DOHH2 (cell line): ENCODE measurements at regions not wholly inside any gene's neighbourhood (a gene's known extent, or its start where the extent isn't known, plus 50 kb on each side); places are given as distances from the start of the nearest gene placed in this dataset.
"Not testable (repeated sequence)": the region's sequence is repeated elsewhere in the genome, so short reads cannot be mapped to it uniquely, and the experiment has no call there.

Source experiments
- H3F3A ChIP-seq: fragments of 200-600 bp; sonication (generic), shearing (Covaris generic); 2 replicates; pipeline ENCODE4 v1.6.0; 2016; ENCODE audit warnings: antibody characterized with exemption, mild to moderate bottlenecking; ENCODE audit not compliant: control insufficient read depth, insufficient read depth
- H3K27ac ChIP-seq: fragments of 200-600 bp; sonication (generic); 2 replicates; pipeline ENCODE4 v1.5.1; 2014; ENCODE audit warnings: low read depth, mild to moderate bottlenecking, low read length, moderate library complexity
- H3K27me3 ChIP-seq: fragments of 200-600 bp; sonication (generic); 2 replicates; pipeline ENCODE4 v1.6.1; 2014; ENCODE audit warnings: mild to moderate bottlenecking, low read length, mixed read lengths; ENCODE audit not compliant: control insufficient read depth
- H3K36me3 ChIP-seq: fragments of 200-600 bp; sonication (generic); 2 replicates; pipeline ENCODE4 v1.6.1; 2014; ENCODE audit warnings: mild to moderate bottlenecking, low read length, moderate library complexity, mixed read lengths; ENCODE audit not compliant: control insufficient read depth
- H3K4me1 ChIP-seq: fragments of 200-600 bp; sonication (generic); 2 replicates; pipeline ENCODE4 v1.6.1; 2014; ENCODE audit warnings: mild to moderate bottlenecking, low read length, mixed read lengths; ENCODE audit not compliant: control insufficient read depth
- H3K4me2 ChIP-seq: fragments of 200-600 bp; sonication (generic); 2 replicates; pipeline ENCODE4 v1.6.0; 2014; ENCODE audit warnings: mild to moderate bottlenecking, low read length, moderate library complexity
- H3K4me3 ChIP-seq: fragments of 200-600 bp; sonication (generic); 2 replicates; pipeline ENCODE4 v1.5.1; 2014; ENCODE audit warnings: mild to moderate bottlenecking, low read length, mixed read lengths
- H3K79me2 ChIP-seq: fragments of 200-600 bp; sonication (generic); 2 replicates; pipeline ENCODE4 v1.6.1; 2014; ENCODE audit warnings: mild to moderate bottlenecking, low read length, mixed read lengths; ENCODE audit not compliant: control insufficient read depth
- H3K9me2 ChIP-seq: fragments of 200-600 bp; sonication (generic); replicated peaks from 2 replicates; pipeline ENCODE4 v1.6.1; 2014; ENCODE audit warnings: mild to moderate bottlenecking, low read length, mixed read lengths; ENCODE audit not compliant: control insufficient read depth
- H3K9me3 ChIP-seq: fragments of 200-600 bp; sonication (generic); 2 replicates; pipeline ENCODE4 v1.6.1; 2014; ENCODE audit warnings: antibody characterized with exemption, low read length, mixed read lengths; ENCODE audit not compliant: control insufficient read depth, insufficient read depth
- H4K20me1 ChIP-seq: fragments of 200-600 bp; sonication (generic); 2 replicates; pipeline ENCODE4 v1.6.0; 2014; ENCODE audit warnings: low read depth, mild to moderate bottlenecking, antibody characterized with exemption, low read length, moderate library complexity; ENCODE audit not compliant: control insufficient read depth, insufficient read depth
- CTCF ChIP-seq: fragments of 200-600 bp; sonication (generic); IDR thresholded peaks from one replicate; pipeline ENCODE4 v1.5.1; 2014; ENCODE audit warnings: antibody characterized with exemption, mild to moderate bottlenecking, low read depth, low read length; ENCODE audit not compliant: poor library complexity, severe bottlenecking
- EZH2phosphoT487 ChIP-seq: fragments of 200-600 bp; sonication (generic); IDR thresholded peaks from 2 replicates; pipeline ENCODE4 v1.6.1; 2017; ENCODE audit warnings: borderline replicate concordance, mild to moderate bottlenecking, antibody characterized with exemption, low read length, moderate library complexity, mixed read lengths

GRCh38 chr12:118543651-118544050 is 167.3 kb downstream of the SUDS3 start:
- H3K4me1 ChIP-seq = peaks cover 2% of the 10 kb centered on the region; the same call in 1 of the 2 replicates
- H3K27me3 ChIP-seq = no peaks in the 10 kb centered on the region
- no peak overlapping the region for H3K4me2 ChIP-seq
- no peaks in the 10 kb centered on the region for H3K36me3 ChIP-seq
- H3K4me3 ChIP-seq = no peak overlapping the region
- H3K9me2 ChIP-seq = no peaks in the 10 kb centered on the region
- no peaks in the 10 kb centered on the region for H4K20me1 ChIP-seq
- H3K27ac ChIP-seq = no peak overlapping the region
- H3F3A ChIP-seq = no peaks in the 10 kb centered on the region
- TF ChIP-seq EZH2phosphoT487 (no peak), CTCF (no peak)
- no peaks in the 10 kb centered on the region for H3K79me2 ChIP-seq
- no peaks in the 10 kb centered on the region for H3K9me3 ChIP-seq

GRCh38 chr12:118544569-118544968 is 168.2 kb downstream of the SUDS3 start:
- peaks cover 5% of the 10 kb centered on the region; the same call in 1 of the 2 replicates for H3K4me1 ChIP-seq
- no peak overlapping the region for H3K27ac ChIP-seq
- H3K4me2 ChIP-seq = no peak overlapping the region
- H3K79me2 ChIP-seq = no peaks in the 10 kb centered on the region
- no peak for TF ChIP-seq CTCF
- TF ChIP-seq EZH2phosphoT487 = no peak
- H3F3A ChIP-seq = no peaks in the 10 kb centered on the region
- no peaks in the 10 kb centered on the region for H4K20me1 ChIP-seq
- H3K9me3 ChIP-seq = no peaks in the 10 kb centered on the region
- H3K27me3 ChIP-seq = no peaks in the 10 kb centered on the region
- H3K9me2 ChIP-seq = no peaks in the 10 kb centered on the region
- H3K36me3 ChIP-seq = no peaks in the 10 kb centered on the region
- no peak overlapping the region for H3K4me3 ChIP-seq

- not testable (repeated sequence) for H3K9me2 ChIP-seq, H3K4me3 ChIP-seq, H3K79me2 ChIP-seq, H3K27me3 ChIP-seq, H3F3A ChIP-seq, H3K9me3 ChIP-seq, H3K36me3 ChIP-seq, H3K4me2 ChIP-seq, H3K4me1 ChIP-seq, H3K27ac ChIP-seq, H4K20me1 ChIP-seq
Measured at GRCh38 chr12:118547606-118548005, 171.3 kb downstream of the SUDS3 start.

- Histone ChIP-seq H3K4me2 (no peak overlapping the region), H3K4me1 (peaks cover 5% of the 10 kb centered on the region; the same call in 1 of the 2 replicates)
Measured at GRCh38 chr12:118548887-118549509, 172.6 kb downstream of the SUDS3 start.

More at GRCh38 chr12:118548887-118549509, 172.6 kb downstream of the SUDS3 start:
- TF ChIP-seq CTCF (no peak), EZH2phosphoT487 (no peak)
- Histone ChIP-seq H3F3A (no peaks in the 10 kb centered on the region), H3K36me3 (no peaks in the 10 kb centered on the region), H3K79me2 (no peaks in the 10 kb centered on the region), H4K20me1 (no peaks in the 10 kb centered on the region), H3K27ac (no peak overlapping the region), H3K27me3 (no peaks in the 10 kb centered on the region), H3K9me2 (no peaks in the 10 kb centered on the region), H3K9me3 (no peaks in the 10 kb centered on the region), H3K4me3 (no peak overlapping the region)
